IMR-90 (cell line): ENCODE measurements at regions not wholly inside any gene's neighbourhood (a gene's known extent, or its start where the extent isn't known, plus 50 kb on each side); places are given as distances from the start of the nearest gene placed in this dataset.

Experiments
- ATAC-seq: fragments of 200-7000 bp; cut with Tn5 transposase; 2 replicates; pipeline ENCODE4 v1.9.1; 2020; ENCODE audit warnings: low read depth, mild to moderate bottlenecking, moderate library complexity
- BruUV-seq: library from RNA; stranded (reverse); fragments of 400-500 nt; replicated peaks from 2 replicates; lab custom pipeline; 2021; lab: Mats Ljungman, UMichigan
- CTCF ChIA-PET: fragments of 300-600 bp; formaldehyde crosslinking; extraction: SDS; loops from one replicate; lab custom pipeline; 2021; ENCODE audit warnings: antibody characterized with exemption; lab: Yijun Ruan, JAX
- POLR2A ChIA-PET: fragments of 300-600 bp; sonication (Branson Sonifier 250); formaldehyde crosslinking; loops from one replicate; lab custom pipeline; 2022; ENCODE audit warnings: antibody characterized with exemption; ENCODE audit not compliant: unreplicated experiment; lab: Charles Lee
- DNase-seq: peaks from one replicate; pipeline ENCODE4 v3.0.0; 2013
- H2AFZ ChIP-seq: replicated peaks from 2 replicates; pipeline ENCODE3; 2013; ENCODE audit warnings: low read length, mild to moderate bottlenecking; ENCODE audit not compliant: poor library complexity
- H2AK5ac ChIP-seq: 2 replicates; pipeline ENCODE4 v1.6.1; 2013; ENCODE audit warnings: low read depth, low read length, inconsistent platforms
- H2AK9ac ChIP-seq: replicated peaks from 2 replicates; pipeline ENCODE3; 2013; ENCODE audit warnings: mild to moderate bottlenecking, low read depth, low read length, moderate library complexity; ENCODE audit not compliant: poor library complexity
- H2BK120ac ChIP-seq: 2 replicates; pipeline ENCODE4 v1.6.1; 2013; ENCODE audit warnings: low read depth, low read length, inconsistent platforms
- H2BK15ac ChIP-seq: 3 replicates; pipeline ENCODE4 v1.6.1; 2013; ENCODE audit warnings: low read depth, low read length, inconsistent platforms
- H2BK20ac ChIP-seq: 2 replicates; pipeline ENCODE4 v1.6.1; 2013; ENCODE audit warnings: low read depth, mild to moderate bottlenecking, inconsistent platforms, low read length, moderate library complexity
- H2BK5ac ChIP-seq: 2 replicates; pipeline ENCODE4 v1.6.1; 2013; ENCODE audit warnings: mild to moderate bottlenecking, low read depth, low read length, inconsistent platforms; ENCODE audit not compliant: poor library complexity, severe bottlenecking
- H3K14ac ChIP-seq: replicated peaks from 2 replicates; pipeline ENCODE4 v1.6.1; 2013; ENCODE audit warnings: low read depth, low read length, inconsistent platforms
- H3K18ac ChIP-seq: 2 replicates; pipeline ENCODE4 v1.6.1; 2013; ENCODE audit warnings: low read depth, low read length, control low read depth
- H3K23ac ChIP-seq: 2 replicates; pipeline ENCODE4 v1.6.1; 2013; ENCODE audit warnings: low read depth, low read length, inconsistent platforms
- H3K27ac ChIP-seq: 2 replicates; pipeline ENCODE4 v1.5.1; 2013; ENCODE audit warnings: mild to moderate bottlenecking, control low read depth, low read length; ENCODE audit not compliant: insufficient read depth
- H3K27me3 ChIP-seq: 2 replicates; pipeline ENCODE4 v1.6.1; 2013; ENCODE audit warnings: low read length; ENCODE audit not compliant: control insufficient read depth, insufficient read depth
- H3K36me3 ChIP-seq: 2 replicates; pipeline ENCODE4 v1.6.1; 2013; ENCODE audit warnings: low read length, mixed read lengths; ENCODE audit not compliant: control insufficient read depth, insufficient read depth
- H3K4ac ChIP-seq: 2 replicates; pipeline ENCODE4 v1.6.1; 2013; ENCODE audit warnings: low read depth, low read length, inconsistent platforms
- H3K4me1 ChIP-seq: 2 replicates; pipeline ENCODE4 v1.6.1; 2013; ENCODE audit warnings: low read length, mixed read lengths; ENCODE audit not compliant: control insufficient read depth, insufficient read depth
- H3K4me2 ChIP-seq: 2 replicates; pipeline ENCODE4 v1.6.1; 2013; ENCODE audit warnings: low read depth, mild to moderate bottlenecking, control low read depth, low read length, moderate library complexity
- H3K4me3 ChIP-seq: 2 replicates; pipeline ENCODE4 v1.5.1; 2013; ENCODE audit warnings: low read depth, mild to moderate bottlenecking, control low read depth, low read length, moderate library complexity; ENCODE audit not compliant: insufficient read depth
- H3K56ac ChIP-seq: 2 replicates; pipeline ENCODE4 v1.6.1; 2013; ENCODE audit warnings: low read length, inconsistent platforms; ENCODE audit not compliant: insufficient read depth; ENCODE audit errors: extremely low read depth
- H3K79me1 ChIP-seq, 2 experiments: 2 replicates each; pipeline ENCODE4 v1.6.1; 2013; ENCODE audit warnings: low read length in 2 of 2, inconsistent platforms in 1 of 2, low read depth in 1 of 2
- H3K9ac ChIP-seq: 2 replicates; pipeline ENCODE4 v1.6.1; 2013; ENCODE audit warnings: low read depth, low read length, control low read depth
- H3K9me1 ChIP-seq: 2 replicates; pipeline ENCODE4 v1.6.1; 2013; ENCODE audit warnings: low read length, inconsistent platforms; ENCODE audit not compliant: insufficient read depth
- H3K9me3 ChIP-seq: 2 replicates; pipeline ENCODE4 v1.6.1; 2013; ENCODE audit warnings: low read length; ENCODE audit not compliant: control insufficient read depth, insufficient read depth
- H4K20me1 ChIP-seq: 2 replicates; pipeline ENCODE4 v1.6.1; 2013; ENCODE audit warnings: low read length, inconsistent platforms; ENCODE audit not compliant: insufficient read depth
- H4K5ac ChIP-seq: 2 replicates; pipeline ENCODE4 v1.6.1; 2013; ENCODE audit warnings: mild to moderate bottlenecking, low read depth, low read length, control low read depth
- H4K8ac ChIP-seq, 2 experiments: 2 replicates each; pipeline ENCODE4 v1.6.1; 2013; ENCODE audit warnings: low read depth in 2 of 2, low read length in 2 of 2, control low read depth in 1 of 2, inconsistent platforms in 1 of 2
- H4K91ac ChIP-seq: 2 replicates; pipeline ENCODE4 v1.6.1; 2013; ENCODE audit warnings: low read depth, low read length, inconsistent platforms; ENCODE audit not compliant: insufficient read depth
- CEBPB ChIP-seq: IDR thresholded peaks from 2 replicates; pipeline ENCODE4 v1.6.1; 2012; ENCODE audit warnings: low read depth, low read length, improper control_type of control experiment
- CHD1 ChIP-seq: IDR thresholded peaks from 2 replicates; pipeline ENCODE4 v1.6.1; 2012; ENCODE audit warnings: low read depth, low read length, improper control_type of control experiment
- NFE2L2 ChIP-seq: fragments of 150-350 bp; IDR thresholded peaks from 2 replicates; pipeline ENCODE4 v1.6.1; 2016; ENCODE audit warnings: low read depth, mild to moderate bottlenecking, low read length
- WGBS, 2 experiments: methylation state at CpG; one replicate each; pipeline versions ENCODE4 v1.1.5 to v1.1.7; 2013; ENCODE audit warnings: missing lambda C conversion rate in 2 of 2; ENCODE audit not compliant: insufficient read length in 1 of 2; ENCODE audit errors: extremely low coverage in 2 of 2; 5-methylcytosine and 5-hydroxymethylcytosine counted together
- dilution Hi-C: fragments of 300-500 bp; cut with HindIII; formaldehyde crosslinking; loops from one replicate; pipeline ENCODE4 v1.14.3; 2018; ENCODE audit warnings: low sequenced_read_pairs; ENCODE audit not compliant: unreplicated experiment
- in situ Hi-C: fragments of 300-500 bp; cut with MboI; formaldehyde crosslinking; loops from 3 replicates; pipeline ENCODE4 v1.14.3; 2019; ENCODE audit warnings: low sequenced_read_pairs, inconsistent platforms, mixed read lengths
- intact Hi-C: fragments of 100-400 bp; cut with micrococcal nuclease; formaldehyde crosslinking; loops from 2 replicates; pipeline ENCODE4 v1.10.0; 2022

DNA sequence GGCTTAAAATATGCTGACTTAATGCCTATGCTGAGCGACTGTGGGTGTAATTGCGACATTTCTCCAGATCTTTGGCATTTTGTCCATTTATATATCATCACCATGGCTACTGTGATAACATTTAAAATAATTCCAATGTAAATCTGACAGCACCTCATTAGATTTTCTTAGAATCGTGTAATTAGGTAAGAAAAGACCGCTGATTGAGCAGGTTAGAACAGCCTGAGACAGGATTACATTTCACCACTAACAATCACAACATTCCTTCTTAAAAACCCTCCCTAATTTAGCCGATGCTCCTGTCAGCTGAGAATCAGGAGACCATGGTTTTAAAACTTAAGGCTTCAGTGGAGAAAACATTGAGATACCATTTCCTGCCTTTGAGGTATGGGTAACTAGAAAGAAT, 455.3 kb upstream of the PDZRN3 start:
- Histone ChIP-seq H2AK5ac (no peak overlapping the region), H2BK120ac (no peak overlapping the region), H3K23ac (no peak overlapping the region), H3K56ac (no peak overlapping the region), H4K20me1 (no peaks in the 10 kb centered on the region), H3K27me3 (no peaks in the 10 kb centered on the region; the same call in 1 of the 2 replicates), H4K5ac (no peak overlapping the region), H3K79me1 (no peaks in the 10 kb centered on the region), H3K27ac (no peak overlapping the region), H3K9me3 (no peaks in the 10 kb centered on the region), H2BK20ac (no peak overlapping the region), H4K8ac (no peak overlapping the region), H3K14ac (no peak overlapping the region), H3K4me2 (no peak overlapping the region; the same call in 1 of the 2 replicates), H2AFZ (no peak overlapping the region), H3K18ac (no peak overlapping the region), H2BK5ac (no peak overlapping the region), H3K4ac (no peak overlapping the region), H2AK9ac (no peak overlapping the region), H3K4me3 (no peak overlapping the region), H3K36me3 (no peaks in the 10 kb centered on the region), H2BK15ac (no peak overlapping the region), H4K91ac (no peak overlapping the region), H3K9me1 (no peaks in the 10 kb centered on the region), H3K9ac (no peak overlapping the region), H3K4me1 (no peaks in the 10 kb centered on the region)
- in situ Hi-C loops (no loop called here), dilution Hi-C loops (no loop called here), intact Hi-C loops (no loop called here)
- DNase-seq (no peak), ATAC-seq (no peak)
- ChIA-PET CTCF (no interaction called here), POLR2A (no interaction called here)
- no TSS peak for BruUV-seq
- TF ChIP-seq NFE2L2 (no peak), CEBPB (peak; percentile 37; the same call in 1 of the 2 replicates), CHD1 (no peak)
- WGBS, 2 experiments = no CpG with 5 or more reads among the region's 5 CpGs
